AG09309 (cell line): ENCODE measurements at regions not wholly inside any gene's neighbourhood (a gene's known extent, or its start where the extent isn't known, plus 50 kb on each side); places are given as distances from the start of the nearest gene placed in this dataset.

Experiments
- DNase-seq: peaks from one replicate; pipeline ENCODE4 v3.0.0-alpha.2; 2010; ENCODE audit warnings: low read depth
- H3K4me3 ChIP-seq: 2 replicates; pipeline ENCODE4 v1.5.1; 2011; ENCODE audit warnings: mild to moderate bottlenecking, low read depth, low read length, moderate library complexity; ENCODE audit not compliant: control insufficient read depth
- TF ChIP-seq, protein P1 (sequence below): IDR thresholded peaks from 2 replicates; pipeline ENCODE4 v1.5.1; 2011; ENCODE audit warnings: mild to moderate bottlenecking, low read depth, low read length, inconsistent platforms; ENCODE audit not compliant: insufficient read depth, control insufficient read depth; ENCODE audit errors: missing control alignments

GRCh38 chr6:84508334-84508733, 256.1 kb downstream of the TBX18 start:
- TF ChIP-seq, protein P1, sequence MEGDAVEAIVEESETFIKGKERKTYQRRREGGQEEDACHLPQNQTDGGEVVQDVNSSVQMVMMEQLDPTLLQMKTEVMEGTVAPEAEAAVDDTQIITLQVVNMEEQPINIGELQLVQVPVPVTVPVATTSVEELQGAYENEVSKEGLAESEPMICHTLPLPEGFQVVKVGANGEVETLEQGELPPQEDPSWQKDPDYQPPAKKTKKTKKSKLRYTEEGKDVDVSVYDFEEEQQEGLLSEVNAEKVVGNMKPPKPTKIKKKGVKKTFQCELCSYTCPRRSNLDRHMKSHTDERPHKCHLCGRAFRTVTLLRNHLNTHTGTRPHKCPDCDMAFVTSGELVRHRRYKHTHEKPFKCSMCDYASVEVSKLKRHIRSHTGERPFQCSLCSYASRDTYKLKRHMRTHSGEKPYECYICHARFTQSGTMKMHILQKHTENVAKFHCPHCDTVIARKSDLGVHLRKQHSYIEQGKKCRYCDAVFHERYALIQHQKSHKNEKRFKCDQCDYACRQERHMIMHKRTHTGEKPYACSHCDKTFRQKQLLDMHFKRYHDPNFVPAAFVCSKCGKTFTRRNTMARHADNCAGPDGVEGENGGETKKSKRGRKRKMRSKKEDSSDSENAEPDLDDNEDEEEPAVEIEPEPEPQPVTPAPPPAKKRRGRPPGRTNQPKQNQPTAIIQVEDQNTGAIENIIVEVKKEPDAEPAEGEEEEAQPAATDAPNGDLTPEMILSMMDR: no peak
- no peak for DNase-seq
- no peak overlapping the region for H3K4me3 ChIP-seq

GRCh38 chr6:84504025-84504424, 260.4 kb downstream of the TBX18 start:
- no peak overlapping the region for H3K4me3 ChIP-seq
- TF ChIP-seq, protein P1: no peak

DNA sequence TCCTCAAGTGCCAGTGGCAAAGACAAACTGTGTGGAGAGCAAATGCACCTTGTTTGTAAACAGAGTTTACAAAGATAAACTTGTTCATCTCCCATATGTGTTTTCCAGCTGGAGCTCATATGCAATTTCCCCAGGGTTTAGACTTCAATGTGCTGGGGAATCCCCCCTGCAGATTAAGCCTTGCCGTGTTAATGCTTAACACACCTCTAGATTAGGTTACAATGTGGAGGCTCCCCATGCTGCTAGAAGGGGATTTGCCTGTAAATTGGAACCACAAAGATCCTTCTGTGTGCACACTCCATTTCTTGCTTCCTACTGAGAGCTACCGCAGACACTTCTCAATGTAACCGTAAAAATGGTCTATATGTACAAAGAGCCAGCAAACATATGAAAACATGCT, 263.1 kb downstream of the TBX18 start:
- TF ChIP-seq, protein P1: no peak
- no peak for DNase-seq
- H3K4me3 ChIP-seq: no peak overlapping the region

More at GRCh38 chr6:84504025-84504424, 260.4 kb downstream of the TBX18 start:
- DNase-seq: no peak

GRCh38 chr6:84500726-84501125, 263.7 kb downstream of the TBX18 start:
- H3K4me3 ChIP-seq: no peak overlapping the region
- TF ChIP-seq, protein P1: no peak
- DNase-seq: no peak

DNA sequence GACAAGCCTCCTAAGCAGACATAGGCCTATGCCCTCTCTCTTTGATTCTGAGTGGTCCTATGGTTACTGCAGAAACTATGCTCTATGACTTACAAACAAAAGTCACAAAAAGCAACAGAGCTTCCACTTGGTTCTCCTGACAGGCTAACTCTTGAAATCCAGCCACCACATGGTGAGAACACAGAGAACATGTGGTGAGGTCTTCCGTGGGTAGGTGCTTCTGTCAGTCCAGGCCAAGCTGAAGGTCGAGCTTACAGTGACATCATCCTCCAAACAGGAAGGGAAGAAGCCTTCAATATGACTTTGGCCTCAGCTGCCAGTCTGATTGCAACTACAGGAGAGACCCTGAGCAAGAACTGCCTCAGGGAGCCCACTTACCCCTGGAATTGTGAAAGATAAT, 265.5 kb downstream of the TBX18 start:
- no peak overlapping the region for H3K4me3 ChIP-seq
- TF ChIP-seq, protein P1: no peak
- DNase-seq: no peak

GRCh38 chr6:84492241-84493165, 265.1 kb upstream of the CEP162 start:
- no peak for DNase-seq
- TF ChIP-seq, protein P1: no peak
- no peak overlapping the region for H3K4me3 ChIP-seq
